ENCODE measurements at regions not wholly inside any gene's neighbourhood (a gene's known extent, or its start where the extent isn't known, plus 50 kb on each side); places are given as distances from the start of the nearest gene placed in this dataset.

DNA sequence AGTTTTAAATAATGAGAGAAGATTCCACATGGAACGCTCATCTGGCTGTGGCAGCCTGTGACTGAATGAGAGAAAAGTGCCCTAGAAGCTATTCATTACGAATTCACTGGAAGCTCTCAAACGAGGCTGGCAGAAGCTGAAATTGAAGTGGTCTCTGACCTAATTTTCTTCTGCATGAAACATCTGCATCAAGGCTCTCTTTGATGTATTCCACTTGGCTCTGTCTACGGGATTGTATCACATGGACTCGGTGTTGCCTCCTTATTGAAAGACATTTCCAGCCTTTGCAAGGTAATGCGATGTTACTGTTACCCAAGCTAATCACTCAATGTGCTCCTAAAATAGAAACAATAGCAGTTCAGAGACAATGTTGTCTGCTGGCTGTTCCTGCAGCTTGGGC, 246.9 kb upstream of the ZNF462 start:
- TF ChIP-seq, protein P1, sequence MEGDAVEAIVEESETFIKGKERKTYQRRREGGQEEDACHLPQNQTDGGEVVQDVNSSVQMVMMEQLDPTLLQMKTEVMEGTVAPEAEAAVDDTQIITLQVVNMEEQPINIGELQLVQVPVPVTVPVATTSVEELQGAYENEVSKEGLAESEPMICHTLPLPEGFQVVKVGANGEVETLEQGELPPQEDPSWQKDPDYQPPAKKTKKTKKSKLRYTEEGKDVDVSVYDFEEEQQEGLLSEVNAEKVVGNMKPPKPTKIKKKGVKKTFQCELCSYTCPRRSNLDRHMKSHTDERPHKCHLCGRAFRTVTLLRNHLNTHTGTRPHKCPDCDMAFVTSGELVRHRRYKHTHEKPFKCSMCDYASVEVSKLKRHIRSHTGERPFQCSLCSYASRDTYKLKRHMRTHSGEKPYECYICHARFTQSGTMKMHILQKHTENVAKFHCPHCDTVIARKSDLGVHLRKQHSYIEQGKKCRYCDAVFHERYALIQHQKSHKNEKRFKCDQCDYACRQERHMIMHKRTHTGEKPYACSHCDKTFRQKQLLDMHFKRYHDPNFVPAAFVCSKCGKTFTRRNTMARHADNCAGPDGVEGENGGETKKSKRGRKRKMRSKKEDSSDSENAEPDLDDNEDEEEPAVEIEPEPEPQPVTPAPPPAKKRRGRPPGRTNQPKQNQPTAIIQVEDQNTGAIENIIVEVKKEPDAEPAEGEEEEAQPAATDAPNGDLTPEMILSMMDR (conservative IDR thresholded peaks at IDR 0.05) = no peak
- Mint-ChIP-seq H3K4me3 (no peak overlapping the region), H3K9me3 (peaks cover 0 to 2% of the 10 kb centered on the region in 2 experiments; a peak in 1 of 5 replicates), H3K36me3 (ENCODE audit: insufficient read depth in 1 of 3, low read depth in 3 of 3) (no peaks in the 10 kb centered on the region), H3K27me3 (ENCODE audit: low read depth) (peaks cover 3% of the 10 kb centered on the region), H3K27ac (no peak overlapping the region), H3K4me1 (peaks cover 29 to 37% of the 10 kb centered on the region in 2 experiments)
- Histone ChIP-seq H4K8ac (replicated peaks; ENCODE audit: insufficient read length, low read depth, low read length) (no peak overlapping the region), H3K4me2 (ENCODE audit: insufficient read depth, insufficient read length, low read length) (no peak overlapping the region), H3K4me1 (ENCODE audit: insufficient read depth, low read length) (peaks cover 8% of the 10 kb centered on the region; the same call in 1 of the 2 replicates), H4K91ac (ENCODE audit: insufficient read length, low read depth, low read length) (no peak overlapping the region), H3K79me1 (ENCODE audit: insufficient read depth, low read depth, low read length, poor library complexity, severe bottlenecking) (no peaks in the 10 kb centered on the region), H3K79me2 (ENCODE audit: insufficient read depth, low read length) (no peaks in the 10 kb centered on the region), H3K27ac (ENCODE audit: insufficient read length, low read depth, low read length) (no peak overlapping the region), H3K23ac (ENCODE audit: insufficient read length, low read depth, low read length) (no peak overlapping the region), H3K18ac (ENCODE audit: insufficient read length, low read depth, low read length) (no peak overlapping the region), H3K4ac (ENCODE audit: low read depth, low read length) (no peak overlapping the region), H3K9me3 (ENCODE audit: control insufficient read depth, low read depth, low read length) (no peaks in the 10 kb centered on the region), H3T11ph (ENCODE audit: low read length) (no peak overlapping the region), H2BK5ac (ENCODE audit: insufficient read length, low read length) (no peak overlapping the region), H2BK20ac (ENCODE audit: low read depth, low read length, poor library complexity, severe bottlenecking) (no peak overlapping the region), H4K20me1 (ENCODE audit: control insufficient read depth, insufficient read depth, insufficient read length) (no peaks in the 10 kb centered on the region), H2AFZ (ENCODE audit: low read length) (no peak overlapping the region), H3K27me3 (ENCODE audit: insufficient read depth, low read length) (no peaks in the 10 kb centered on the region; the same call in 1 of the 2 replicates), H2BK12ac (ENCODE audit: insufficient read length, low read depth, low read length) (no peak overlapping the region), H3K9ac (ENCODE audit: extremely low read depth, insufficient read length, low read length) (no peak overlapping the region), H2BK15ac (ENCODE audit: low read depth, low read length) (no peak overlapping the region), H2AK5ac (ENCODE audit: insufficient read length, low read length) (no peak overlapping the region), H3K56ac (ENCODE audit: insufficient read length, low read depth, low read length) (no peak overlapping the region), H3K14ac (ENCODE audit: insufficient read depth, low read length) (no peak overlapping the region), H3K23me2 (ENCODE audit: insufficient read length, low read depth, low read length, poor library complexity, severe bottlenecking) (no peaks in the 10 kb centered on the region), H2BK120ac (ENCODE audit: low read depth, low read length, poor library complexity, severe bottlenecking) (no peak overlapping the region), H4K5ac (ENCODE audit: insufficient read length, low read depth, low read length) (no peak overlapping the region)
- WGBS (ENCODE audit: extremely low coverage, insufficient read length, low lambda C conversion rate) = no CpG with 5 or more reads among the region's 6 CpGs
- no peak for DNase-seq

All from H9 (cell line).